ENCODE measurements at regions not wholly inside any gene's neighbourhood (a gene's known extent, or its start where the extent isn't known, plus 50 kb on each side); places are given as distances from the start of the nearest gene placed in this dataset.

DNA sequence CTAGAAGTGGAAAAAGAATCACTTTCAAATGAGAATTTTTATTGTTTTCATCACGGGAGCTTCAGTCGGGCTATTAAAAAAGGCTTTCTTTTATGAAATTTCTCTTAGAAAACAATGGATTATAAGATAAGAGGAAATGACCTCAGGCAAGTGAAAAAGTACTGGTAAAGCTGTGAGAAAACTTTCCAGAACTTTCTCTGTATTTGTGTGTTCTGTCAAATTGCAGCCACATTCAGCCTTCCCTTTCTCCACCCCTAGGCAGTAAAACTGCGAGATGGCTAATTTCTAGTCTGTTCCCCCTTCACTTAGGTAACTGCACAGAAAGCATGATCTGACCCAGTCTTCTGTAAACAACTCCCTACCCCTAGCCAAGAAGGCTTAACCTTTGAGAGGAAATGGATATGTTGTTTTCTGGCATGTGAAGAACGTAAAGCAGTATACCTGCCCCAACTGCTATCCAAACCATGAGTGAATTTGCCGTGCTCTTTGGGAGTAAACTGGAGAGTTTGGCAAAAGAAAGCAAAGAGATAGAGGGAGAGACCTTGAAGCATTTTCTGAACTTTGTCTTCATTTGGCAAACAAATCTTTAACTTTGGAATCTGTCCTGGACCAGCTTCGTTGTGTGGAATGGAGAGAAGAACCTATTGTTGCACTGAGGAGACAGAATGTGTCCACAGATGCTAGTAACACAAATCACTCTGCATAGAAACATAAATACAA lies 105.4 kb downstream of the ETAA1 start:
- TF ChIP-seq, protein P1, sequence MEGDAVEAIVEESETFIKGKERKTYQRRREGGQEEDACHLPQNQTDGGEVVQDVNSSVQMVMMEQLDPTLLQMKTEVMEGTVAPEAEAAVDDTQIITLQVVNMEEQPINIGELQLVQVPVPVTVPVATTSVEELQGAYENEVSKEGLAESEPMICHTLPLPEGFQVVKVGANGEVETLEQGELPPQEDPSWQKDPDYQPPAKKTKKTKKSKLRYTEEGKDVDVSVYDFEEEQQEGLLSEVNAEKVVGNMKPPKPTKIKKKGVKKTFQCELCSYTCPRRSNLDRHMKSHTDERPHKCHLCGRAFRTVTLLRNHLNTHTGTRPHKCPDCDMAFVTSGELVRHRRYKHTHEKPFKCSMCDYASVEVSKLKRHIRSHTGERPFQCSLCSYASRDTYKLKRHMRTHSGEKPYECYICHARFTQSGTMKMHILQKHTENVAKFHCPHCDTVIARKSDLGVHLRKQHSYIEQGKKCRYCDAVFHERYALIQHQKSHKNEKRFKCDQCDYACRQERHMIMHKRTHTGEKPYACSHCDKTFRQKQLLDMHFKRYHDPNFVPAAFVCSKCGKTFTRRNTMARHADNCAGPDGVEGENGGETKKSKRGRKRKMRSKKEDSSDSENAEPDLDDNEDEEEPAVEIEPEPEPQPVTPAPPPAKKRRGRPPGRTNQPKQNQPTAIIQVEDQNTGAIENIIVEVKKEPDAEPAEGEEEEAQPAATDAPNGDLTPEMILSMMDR (IDR thresholded peaks at IDR 0.05 in 2 of 3, conservative IDR thresholded peaks at IDR 0.05 in 1 of 3; ENCODE audit: borderline replicate concordance in 1 of 3, insufficient read depth in 1 of 3, low read depth in 2 of 3, low read length in 2 of 3), result no peak
- TF ChIP-seq ELF1 (IDR thresholded peaks at IDR 0.05; ENCODE audit: borderline replicate concordance, low read depth), result no peak
- TF ChIP-seq POLR2A (IDR thresholded peaks at IDR 0.05; ENCODE audit: borderline replicate concordance, extremely low read depth, insufficient read depth, insufficient read length), result no peak
- no peak for TF ChIP-seq YY1 (IDR thresholded peaks at IDR 0.05; ENCODE audit: extremely low read depth, insufficient replicate concordance, low read depth, low read length)
- TF ChIP-seq SIN3A (IDR thresholded peaks at IDR 0.05; ENCODE audit: low read depth), result no peak
- no peak for TF ChIP-seq EZH2 (IDR thresholded peaks at IDR 0.05)
- no peak for TF ChIP-seq TCF7L2 (IDR thresholded peaks at IDR 0.05; ENCODE audit: borderline replicate concordance, extremely low read depth, insufficient read depth, insufficient read length)
- no peak for TF ChIP-seq EZH2phosphoT487 (IDR thresholded peaks at IDR 0.05; ENCODE audit: borderline replicate concordance)
- no peak for TF ChIP-seq ZFX (IDR thresholded peaks at IDR 0.05)
- TF ChIP-seq SP1 (IDR thresholded peaks at IDR 0.05; ENCODE audit: low read depth), result no peak
- TF ChIP-seq POLR2AphosphoS5 (IDR thresholded peaks at IDR 0.05; ENCODE audit: low read depth, low read length), result no peak
- TF ChIP-seq RAD21 (IDR thresholded peaks at IDR 0.05; ENCODE audit: low read depth), result no peak
- TF ChIP-seq JUND (IDR thresholded peaks at IDR 0.05), result no peak
- no peak for TF ChIP-seq REST (IDR thresholded peaks at IDR 0.05; ENCODE audit: low read depth)

All from HCT116 (cell line).